LoVo (cell line): ENCODE measurements at regions not wholly inside any gene's neighbourhood (a gene's known extent, or its start where the extent isn't known, plus 50 kb on each side); places are given as distances from the start of the nearest gene placed in this dataset.

Experiments used
- DNase-seq: peaks from one replicate; pipeline ENCODE4 v3.0.0-alpha.2; 2016; ENCODE audit warnings: low spot score

DNA sequence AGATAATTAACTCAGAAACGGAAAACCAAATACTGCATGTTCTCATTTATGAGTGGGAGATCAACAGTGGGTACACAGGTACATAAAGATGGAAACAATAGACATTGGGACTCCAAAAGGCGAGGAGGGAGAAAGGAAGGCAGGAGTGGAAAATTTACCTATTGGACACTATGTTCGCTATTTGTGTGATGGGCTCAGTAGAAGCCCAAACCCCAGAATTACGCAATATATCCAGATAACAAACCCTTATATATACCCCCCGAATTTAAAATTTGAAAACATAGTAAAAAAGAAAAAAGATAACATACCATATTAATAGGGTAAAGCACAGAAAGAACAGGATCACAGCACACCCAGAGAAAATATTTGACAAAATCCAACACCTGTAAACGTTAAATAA is 1351.7 kb upstream of the FAM98A start:
- DNase-seq: no peak

DNA sequence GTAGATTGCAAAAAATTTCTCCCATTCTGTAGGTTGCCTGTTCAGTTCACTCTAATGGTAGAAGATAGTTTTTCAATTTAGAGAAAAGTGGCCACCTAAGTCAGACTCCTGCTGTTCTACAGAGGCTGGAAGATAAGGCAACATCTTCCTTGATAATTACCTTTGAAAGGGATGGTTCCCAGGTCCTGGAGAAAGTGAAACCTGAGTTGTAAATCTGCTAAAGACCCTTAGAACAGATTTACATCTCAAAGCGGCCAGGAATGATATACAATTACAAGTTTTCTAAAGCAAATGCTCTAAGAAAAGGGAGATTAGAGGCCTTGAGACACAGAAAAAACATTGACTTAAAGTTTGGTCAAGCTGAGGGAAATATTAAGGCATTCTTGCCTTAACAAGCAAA is 1350.2 kb upstream of the FAM98A start:
- DNase-seq: no peak

DNA sequence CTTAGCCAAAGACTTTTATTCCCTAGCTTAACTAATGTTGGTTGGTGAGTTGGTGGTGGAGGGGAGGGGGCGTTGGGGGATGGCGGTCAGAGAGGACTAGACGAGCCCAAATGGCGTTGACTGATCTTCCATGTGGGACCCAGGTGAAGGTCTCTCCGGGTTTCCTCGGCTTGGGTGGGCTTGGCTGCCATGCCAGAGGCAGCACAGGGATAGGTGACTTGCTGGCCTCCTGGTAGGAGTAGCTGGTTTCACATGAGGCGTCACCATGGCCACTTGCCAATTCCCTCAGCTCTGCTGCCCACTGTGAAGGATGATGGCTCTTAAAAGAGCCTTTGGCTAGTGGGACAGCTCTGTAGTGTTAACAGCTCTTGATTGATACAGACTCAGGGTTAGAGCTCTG is 1337.0 kb upstream of the FAM98A start:
- DNase-seq: no peak

DNA sequence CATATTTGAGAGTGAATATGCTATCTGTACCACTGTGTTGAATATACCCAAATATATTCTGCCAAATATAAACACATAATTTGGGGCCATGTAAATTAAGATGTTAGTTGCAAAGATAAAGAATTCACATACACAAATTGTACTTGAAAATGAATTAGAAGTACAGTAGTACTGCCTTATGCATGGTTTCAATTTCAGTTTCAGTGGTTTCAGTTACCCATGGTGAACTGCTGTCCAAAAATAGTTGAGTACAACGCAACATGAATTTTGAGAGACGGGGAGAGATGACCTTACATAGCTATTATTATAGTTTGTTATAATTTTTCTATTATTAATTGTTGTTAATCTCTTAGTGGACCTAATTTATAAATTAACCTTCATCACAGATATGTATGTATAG is 1313.0 kb upstream of the FAM98A start:
- DNase-seq: no peak

DNA sequence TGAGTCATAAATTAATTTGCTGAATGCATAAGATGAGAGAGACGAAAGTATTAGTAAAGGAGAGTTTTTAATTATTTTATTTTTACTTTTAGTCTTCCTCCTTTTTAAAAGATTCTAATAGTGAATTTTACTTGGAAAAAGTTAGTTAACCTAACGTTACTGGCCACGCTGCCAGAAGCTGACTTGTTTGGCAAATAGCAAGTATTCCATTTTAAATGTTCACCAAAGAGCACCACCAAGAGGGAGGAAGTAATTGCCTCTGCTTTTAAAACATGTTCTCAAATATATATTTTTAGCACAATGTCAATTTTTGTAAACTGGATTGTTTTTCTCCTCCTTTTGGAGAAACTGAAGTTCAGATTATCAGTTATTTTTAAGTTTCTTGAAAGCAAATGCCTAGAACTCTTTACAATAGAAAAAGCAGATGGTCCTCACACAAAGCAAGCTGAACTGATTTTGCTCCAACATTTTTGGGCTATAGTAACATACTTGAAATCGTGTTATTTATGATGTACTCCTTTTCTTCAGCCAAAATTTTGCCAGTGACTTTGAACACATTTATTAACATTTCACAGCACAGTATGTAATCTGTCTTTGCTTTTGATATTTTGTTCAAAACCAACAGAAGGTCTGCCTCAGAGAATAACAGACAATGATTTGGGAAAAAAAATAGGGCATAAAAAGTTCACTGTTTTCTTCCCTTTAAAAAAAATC is 1311.0 kb upstream of the FAM98A start:
- DNase-seq: no peak

DNA sequence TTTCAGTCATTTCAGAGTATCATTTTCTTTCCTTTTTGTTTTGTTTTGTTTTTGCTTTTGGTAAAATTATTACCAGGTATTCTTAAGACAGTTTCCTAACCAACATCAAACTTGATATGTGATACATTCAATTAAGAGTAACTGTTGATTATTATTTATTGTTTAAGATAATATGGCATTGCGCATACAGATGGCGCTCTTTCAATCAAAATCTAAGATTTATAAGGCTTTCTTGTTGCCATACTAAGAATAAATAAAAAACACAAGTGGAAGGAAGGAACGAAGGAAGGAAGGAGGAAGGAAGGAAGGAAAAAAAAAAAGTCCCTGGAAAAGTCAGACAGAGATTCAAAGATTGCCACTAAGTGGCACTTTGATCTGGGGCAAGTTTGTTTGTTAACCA is 1308.7 kb upstream of the FAM98A start:
- DNase-seq: no peak

DNA sequence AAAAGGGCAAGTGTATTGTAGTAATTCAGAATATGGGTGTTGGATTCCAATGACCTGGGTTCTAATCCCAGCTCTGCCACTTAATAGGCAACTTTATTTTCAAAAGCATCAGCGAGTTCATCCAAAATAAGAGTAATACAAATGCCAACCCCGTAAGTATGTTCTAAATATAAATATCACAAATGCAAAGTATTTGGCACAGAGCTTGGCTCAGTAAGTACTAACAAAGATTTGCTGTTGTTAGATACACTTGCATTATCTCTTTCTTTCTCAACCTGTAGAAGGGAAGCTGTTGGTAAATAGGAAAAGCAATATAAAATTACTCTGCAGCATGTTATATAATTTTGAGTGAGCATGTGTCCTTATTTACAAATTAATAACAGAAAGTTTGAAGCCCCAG is 1302.6 kb upstream of the FAM98A start:
- no peak for DNase-seq

DNA sequence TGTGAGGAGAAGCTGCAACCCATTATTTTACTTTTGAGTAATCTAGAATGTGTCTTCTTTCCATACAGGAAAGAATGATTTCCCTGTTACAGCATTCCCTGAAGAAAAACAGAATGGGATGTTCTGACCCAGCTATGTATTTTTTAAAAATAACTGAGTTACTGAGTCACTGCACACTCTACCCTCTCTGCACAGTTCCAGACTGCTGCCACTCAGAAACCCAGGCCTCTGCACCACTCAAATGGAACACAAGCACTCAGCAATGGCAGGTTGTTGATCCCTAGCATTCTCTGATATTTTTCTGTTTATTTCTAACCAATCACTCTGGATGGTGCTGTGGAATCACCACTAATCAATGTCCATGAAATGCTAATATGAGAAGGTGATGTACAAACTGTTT is 1300.0 kb upstream of the FAM98A start:
- DNase-seq: no peak

DNA sequence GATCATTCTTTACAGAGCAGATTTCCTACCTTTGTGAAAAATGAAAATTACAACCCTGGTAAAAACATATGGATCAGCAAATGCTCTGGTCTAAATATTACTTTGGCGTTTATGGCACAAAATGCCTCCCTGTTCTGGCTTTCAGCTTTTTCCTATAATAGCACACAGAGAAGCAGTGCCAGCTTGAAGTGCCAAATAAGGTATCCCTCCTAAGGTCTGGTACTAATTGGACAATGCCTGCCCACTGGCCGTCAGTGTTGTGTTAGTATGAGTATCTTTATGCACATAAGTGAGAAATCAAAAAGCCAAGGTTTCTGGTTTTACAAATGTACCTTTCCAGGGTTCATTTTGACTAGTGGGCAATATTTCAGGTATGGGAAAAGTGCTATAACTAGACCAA is 1293.7 kb upstream of the FAM98A start:
- DNase-seq: no peak

DNA sequence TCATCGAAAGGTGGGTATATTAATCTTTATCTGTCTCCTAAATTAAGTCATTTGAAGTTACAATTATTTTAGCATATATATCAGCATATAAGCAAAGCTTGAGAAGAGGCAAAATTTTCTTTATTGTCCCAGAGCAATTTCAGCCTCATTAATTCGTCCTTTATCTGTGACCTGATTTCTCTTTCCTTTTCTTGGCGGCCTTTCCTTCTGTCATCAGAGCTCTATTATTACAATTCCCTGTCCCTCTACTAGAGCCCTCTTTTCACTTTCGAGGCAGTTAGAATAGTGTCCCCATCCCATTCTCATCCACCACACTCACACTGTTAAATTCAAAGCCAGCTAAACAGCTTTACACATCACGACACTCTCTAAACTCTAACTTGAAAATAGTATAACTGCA is 1293.2 kb upstream of the FAM98A start:
- no peak for DNase-seq

DNA sequence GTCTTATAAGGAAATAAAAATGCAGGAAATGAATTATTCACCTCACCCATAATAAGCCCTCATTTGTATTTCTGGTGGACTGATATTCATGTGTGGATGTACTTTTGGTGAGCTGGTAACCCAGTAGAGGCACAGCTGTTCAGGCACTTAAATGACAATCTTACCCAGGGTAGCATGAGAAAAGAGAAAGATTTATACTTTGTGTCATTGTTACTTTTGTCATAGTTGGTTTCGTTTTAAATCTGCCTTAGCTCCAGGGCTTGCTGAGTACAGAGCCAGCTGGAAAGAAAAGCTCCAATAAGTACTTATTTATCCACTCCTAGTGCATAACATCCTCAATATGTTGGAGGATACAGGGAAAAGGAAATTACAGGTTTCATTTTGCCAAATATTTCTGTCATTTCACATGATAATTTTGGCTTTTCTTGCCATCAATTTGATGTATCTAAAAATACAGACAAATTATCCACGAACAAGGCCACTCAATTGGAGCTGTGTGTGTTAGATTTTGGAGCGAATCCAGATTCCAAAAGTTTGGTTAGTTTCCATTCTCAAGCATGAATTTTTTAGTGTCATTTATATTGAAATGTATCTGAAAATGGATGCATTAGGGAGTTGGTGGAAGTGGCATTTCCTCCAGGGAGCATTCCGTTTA is 1276.1 kb upstream of the FAM98A start:
- no peak for DNase-seq

DNA sequence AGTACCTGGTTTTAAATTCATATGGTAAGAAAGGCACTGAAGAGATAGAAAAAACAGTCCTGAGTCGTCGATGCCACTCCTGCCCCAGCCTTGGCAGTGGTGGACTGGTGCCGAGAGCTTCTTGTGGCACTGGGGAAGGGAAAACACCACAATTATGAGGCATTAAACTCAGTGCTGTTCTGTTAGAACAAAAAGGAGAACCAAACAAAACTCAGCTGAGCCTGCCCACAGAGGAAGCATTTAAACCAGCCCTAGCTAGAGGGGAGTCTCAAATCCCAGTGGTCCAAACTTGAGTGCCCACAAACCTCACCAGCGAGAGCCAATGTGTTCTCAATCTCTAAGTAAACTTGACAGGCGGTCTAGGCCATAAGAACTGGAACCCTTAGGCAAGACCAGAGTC is 1254.5 kb upstream of the FAM98A start:
- DNase-seq: no peak

DNA sequence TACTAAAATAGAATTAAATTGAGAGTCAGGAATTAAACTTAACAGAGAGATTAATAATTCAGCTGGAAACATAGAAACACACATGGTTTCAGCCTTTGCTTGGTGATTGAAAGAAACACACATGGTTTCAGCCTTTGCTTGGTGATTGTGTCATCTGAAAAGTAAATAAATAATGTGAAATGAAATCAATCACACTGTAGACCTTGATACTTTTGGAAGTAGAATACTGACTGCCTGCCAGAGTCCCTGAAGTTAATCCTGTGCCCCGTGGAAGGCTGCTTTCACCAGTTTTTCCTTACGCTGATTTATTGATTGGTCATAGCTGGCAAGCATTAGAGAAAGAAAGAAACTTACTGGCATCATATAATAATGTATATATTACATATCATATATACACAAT is 1252.7 kb upstream of the FAM98A start:
- no peak for DNase-seq

DNA sequence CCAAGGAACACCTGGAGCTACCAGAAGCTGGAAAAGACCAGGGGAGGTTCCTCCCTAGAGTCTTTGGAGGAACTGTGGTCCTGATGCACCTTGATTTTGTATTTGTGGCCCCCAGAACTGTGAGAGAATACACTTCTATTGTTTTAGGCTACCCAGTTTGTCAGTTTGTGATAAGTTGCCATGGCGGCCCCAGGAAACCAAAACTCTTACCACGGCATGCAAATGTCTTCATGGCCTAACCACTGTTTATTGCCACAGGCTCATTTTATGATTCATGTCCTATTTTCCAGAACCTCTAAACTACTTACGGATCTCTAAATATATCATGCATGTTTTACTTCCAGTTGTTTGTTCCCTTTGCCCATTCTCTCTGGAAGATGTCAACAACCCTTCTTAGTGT is 1250.7 kb upstream of the FAM98A start:
- no peak for DNase-seq

DNA sequence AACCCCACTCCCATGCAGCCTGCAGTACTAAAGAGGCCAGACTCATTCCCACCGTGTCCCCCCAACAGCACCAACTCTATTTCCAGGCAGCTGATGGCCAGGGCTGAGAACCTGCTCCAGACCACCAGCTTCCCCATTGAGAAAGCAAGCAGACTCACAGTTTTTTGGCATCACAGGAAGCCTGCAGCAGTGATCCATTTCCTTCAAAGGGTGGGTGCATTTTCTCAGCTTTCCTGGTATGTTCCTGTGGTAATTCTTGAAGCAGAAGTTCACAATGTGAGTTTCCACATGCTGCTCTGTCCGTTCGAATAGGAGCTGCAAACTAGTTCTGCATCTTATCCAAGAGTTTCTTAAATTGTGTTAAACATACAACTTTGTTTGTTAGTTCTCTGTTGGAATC is 1249.6 kb upstream of the FAM98A start:
- DNase-seq: no peak

DNA sequence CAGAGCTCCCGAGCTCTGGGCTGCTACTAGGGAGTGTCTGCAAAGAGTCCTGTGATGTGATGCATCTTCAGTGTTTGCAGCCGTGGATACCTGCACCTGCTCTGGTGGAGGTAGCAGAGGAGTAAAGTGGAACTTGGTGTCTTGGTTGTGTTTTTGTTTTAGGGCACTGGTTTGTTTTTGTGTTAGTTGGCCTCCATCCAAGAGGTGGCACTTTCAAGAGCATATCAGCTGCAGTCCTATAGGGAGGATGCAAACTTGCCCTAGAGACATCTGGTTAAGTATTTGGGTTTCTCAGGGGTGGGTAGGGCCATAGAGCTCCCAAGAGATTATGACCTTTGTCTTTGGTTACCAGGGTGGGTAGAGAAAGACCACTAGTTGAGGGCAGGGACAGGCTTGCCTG is 1249.0 kb upstream of the FAM98A start:
- DNase-seq: no peak

DNA sequence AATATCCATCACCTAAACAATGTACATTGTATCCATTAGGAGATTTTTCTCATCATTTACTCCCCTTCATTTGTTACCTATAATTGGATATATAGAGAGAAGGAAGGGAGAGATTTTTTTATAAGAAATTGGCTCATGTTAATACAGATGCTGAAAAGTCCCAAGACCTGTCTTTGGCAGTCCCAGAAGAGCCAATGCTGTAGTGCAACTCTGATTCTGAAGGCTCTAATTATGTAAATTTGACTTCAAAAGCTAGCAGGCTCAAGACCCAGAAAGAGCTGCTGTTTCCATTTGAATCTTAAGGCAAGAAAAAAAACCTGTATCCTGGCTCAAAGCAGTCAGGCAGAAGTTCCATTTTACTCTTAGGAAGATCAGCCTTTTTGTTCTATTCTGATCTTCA is 1245.5 kb upstream of the FAM98A start:
- DNase-seq: no peak

DNA sequence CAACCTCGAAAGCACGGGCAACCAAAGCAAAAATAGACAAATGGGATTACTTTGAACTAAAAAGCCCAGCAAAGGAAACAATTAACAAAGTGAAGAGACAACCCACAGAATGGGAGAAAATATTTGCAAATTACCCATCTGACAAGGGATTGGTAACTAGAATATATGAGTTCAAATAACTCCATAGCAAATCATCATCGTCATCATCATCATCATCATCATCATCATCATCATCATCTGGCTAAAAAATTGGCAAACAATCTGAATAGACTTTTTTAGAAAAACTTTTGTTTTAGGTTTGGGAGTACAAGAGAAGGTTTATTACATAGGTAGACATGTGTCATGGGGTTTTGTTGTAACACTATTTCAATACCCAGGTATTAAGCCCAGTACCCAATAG is 1239.3 kb upstream of the FAM98A start:
- no peak for DNase-seq

DNA sequence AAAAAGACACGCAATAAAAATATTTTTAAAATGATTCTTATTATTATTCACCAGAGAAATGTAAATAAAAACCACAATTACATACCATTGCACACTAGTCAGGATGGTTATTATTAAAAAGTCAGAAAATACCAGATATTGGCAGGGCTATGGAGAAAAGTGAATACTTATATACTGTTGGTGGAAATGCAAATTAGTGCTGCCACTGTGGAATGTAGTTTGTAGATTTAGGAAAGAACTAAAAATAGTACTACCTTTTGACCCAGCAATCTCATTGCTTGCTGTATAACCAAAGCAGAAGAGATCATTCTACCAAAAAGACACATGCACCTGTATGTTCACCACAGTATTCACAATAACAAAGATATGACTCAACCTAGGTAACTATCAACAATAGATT is 1237.3 kb upstream of the FAM98A start:
- DNase-seq: no peak

DNA sequence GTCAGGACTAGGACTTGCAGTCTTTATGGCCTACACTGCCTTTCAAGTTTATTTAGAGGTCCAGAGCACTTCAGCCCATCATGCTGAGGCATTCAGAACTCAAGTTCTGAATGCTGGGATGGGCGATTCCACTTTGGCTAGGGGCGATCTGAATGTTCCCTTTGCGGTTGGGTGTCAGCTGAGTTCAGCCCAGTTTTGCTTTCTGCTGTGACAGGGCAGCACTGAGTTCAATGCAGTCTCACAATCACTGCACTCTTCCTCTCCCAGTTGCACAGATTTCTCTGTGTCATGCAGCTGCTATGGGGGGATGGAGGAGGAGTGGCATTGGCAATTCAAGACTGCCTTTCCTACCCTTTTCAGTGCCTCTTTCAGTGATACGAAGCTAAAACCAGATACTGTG is 1232.0 kb upstream of the FAM98A start:
- no peak for DNase-seq

DNA sequence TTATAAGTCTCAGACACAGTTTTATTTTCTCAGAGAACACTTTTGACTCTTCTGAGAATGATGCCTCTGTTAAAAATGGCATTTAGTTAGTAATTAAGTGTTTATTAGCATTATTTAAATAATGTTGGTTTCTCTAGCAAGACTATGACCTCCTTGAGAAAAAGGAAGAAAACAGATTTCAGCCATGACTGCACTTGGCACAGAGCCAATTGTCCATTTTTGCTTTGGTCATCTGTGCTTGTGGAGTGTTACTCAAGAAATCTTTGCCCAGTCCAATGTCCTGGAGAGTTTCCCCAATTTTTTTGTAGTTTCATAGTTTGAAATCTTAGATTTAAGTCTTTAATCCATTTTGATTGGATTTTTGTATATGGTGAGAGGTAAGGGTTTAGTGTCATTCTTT is 1229.4 kb upstream of the FAM98A start:
- no peak for DNase-seq

DNA sequence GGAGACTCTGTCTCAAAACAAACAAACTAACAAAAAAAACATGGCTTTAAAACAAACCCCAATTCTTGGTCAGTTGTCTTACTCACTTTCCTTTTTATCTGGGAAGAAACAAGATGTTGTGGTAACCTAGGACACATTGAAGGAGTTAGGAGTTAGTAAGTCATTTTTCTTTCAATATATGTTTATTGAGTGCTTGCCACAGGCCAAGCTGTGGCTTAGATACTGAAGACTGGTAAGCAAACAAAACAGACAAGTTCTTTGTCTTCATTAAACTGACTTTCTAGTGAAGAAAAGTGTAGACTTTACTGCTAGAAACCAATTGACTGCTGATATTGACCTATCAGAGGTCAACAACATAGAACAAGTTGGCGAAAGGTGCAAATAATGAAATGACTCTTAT is 1228.3 kb upstream of the FAM98A start:
- no peak for DNase-seq

DNA sequence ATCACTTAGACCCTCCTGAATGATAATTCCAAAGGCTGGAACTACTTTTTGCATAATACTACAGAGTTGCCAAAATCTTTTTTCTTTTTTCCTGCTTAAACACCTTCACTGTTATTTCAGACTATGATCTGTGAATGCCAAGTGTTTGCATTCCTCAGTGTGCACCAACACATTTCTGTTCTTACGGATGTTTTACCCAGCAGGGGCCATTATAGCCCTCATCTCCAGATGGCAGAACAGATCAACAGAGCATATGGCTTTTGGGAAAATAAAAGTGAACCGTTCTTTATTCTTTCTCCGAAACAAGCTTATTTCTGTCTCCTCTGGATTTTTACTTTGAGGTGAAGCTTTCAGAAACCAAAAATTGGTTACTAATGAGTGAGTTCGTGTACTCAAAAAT is 1226.6 kb upstream of the FAM98A start:
- DNase-seq: no peak

DNA sequence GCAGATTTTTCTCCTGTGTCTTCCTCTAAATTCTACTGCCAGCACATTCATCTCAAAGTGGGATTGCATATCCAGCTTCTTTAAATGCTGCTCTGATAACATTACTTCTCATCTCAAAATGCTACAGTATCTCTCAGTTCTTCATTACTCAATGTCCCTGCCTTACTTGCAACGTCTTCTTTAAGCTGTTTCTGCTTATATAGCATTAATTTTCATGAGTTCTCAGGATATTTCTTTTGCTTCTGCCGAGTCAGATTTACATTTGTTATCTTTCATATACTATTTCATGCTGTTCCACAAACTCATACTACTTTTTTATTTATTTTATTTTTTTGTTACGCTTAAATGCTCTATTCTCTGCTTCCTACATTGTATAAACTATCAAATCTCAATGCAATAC is 1223.5 kb upstream of the FAM98A start:
- no peak for DNase-seq
